GM23248 (cell line): ENCODE measurements at regions not wholly inside any gene's neighbourhood (a gene's known extent, or its start where the extent isn't known, plus 50 kb on each side); places are given as distances from the start of the nearest gene placed in this dataset.

ENCODE experiments used
- EZH2 ChIP-seq: fragments of 200-600 bp; sonication (generic); IDR thresholded peaks from 2 replicates; pipeline ENCODE4 v1.6.1; 2018; ENCODE audit warnings: antibody characterized with exemption, mild to moderate bottlenecking; ENCODE audit not compliant: insufficient read depth, poor library complexity, severe bottlenecking
- EZH2phosphoT487 ChIP-seq: fragments of 200-600 bp; sonication (generic); IDR thresholded peaks from 2 replicates; pipeline ENCODE4 v1.6.1; 2018; ENCODE audit warnings: antibody characterized with exemption, moderate library complexity, mild to moderate bottlenecking, low read depth; ENCODE audit not compliant: insufficient read depth

- TF ChIP-seq EZH2 (no peak), EZH2phosphoT487 (no peak)
Measured at GRCh38 chr18:76099931-76100457, 395.0 kb downstream of the ZNF516 start.
